HL-60 (cell line): ENCODE measurements at regions not wholly inside any gene's neighbourhood (a gene's known extent, or its start where the extent isn't known, plus 50 kb on each side); places are given as distances from the start of the nearest gene placed in this dataset.

ENCODE experiments used
- DNase-seq, 2 experiments: peaks; one replicate each; pipeline ENCODE4 v3.0.0-alpha.2; 2010 to 2020; ENCODE audit warnings: low read depth in 1 of 2, low spot score in 1 of 2
- H3K27ac ChIP-seq: fragments of 250-450 bp; sonication (Bioruptor Pico); replicated peaks from 2 replicates; pipeline ENCODE4 v1.5.1; 2020; ENCODE audit warnings: mild to moderate bottlenecking, moderate library complexity
- H3K27me3 ChIP-seq: fragments of 250-450 bp; sonication (Bioruptor Pico); 2 replicates; pipeline ENCODE4 v1.5.1; 2021; ENCODE audit warnings: mild to moderate bottlenecking, moderate library complexity; ENCODE audit not compliant: insufficient read depth, poor library complexity, severe bottlenecking
- H3K4me3 ChIP-seq: replicated peaks from 2 replicates; pipeline ENCODE4 v1.5.1; 2011; ENCODE audit warnings: mild to moderate bottlenecking, control low read depth, low read length; ENCODE audit not compliant: insufficient read depth
- CTCF ChIP-seq: IDR thresholded peaks from one replicate; pipeline ENCODE4 v1.5.1; 2011; ENCODE audit warnings: low read length, control low read depth, inconsistent platforms; ENCODE audit not compliant: insufficient read depth
- GABPA ChIP-seq: IDR thresholded peaks from 2 replicates; pipeline ENCODE4 v1.6.1; 2012; ENCODE audit warnings: low read depth
- POLR2AphosphoS5 ChIP-seq: IDR thresholded peaks from 2 replicates; pipeline ENCODE4 v1.6.1; 2012; ENCODE audit warnings: low read depth
- REST ChIP-seq: IDR thresholded peaks from 2 replicates; pipeline ENCODE4 v1.6.1; 2012; ENCODE audit warnings: low read depth; ENCODE audit not compliant: insufficient replicate concordance
- SPI1 ChIP-seq: IDR thresholded peaks from 2 replicates; pipeline ENCODE4 v1.6.1; 2012; ENCODE audit warnings: low read depth, mild to moderate bottlenecking, borderline replicate concordance

- TF ChIP-seq CTCF, result no peak
- TF ChIP-seq REST, result no peak
- no peak for TF ChIP-seq SPI1
- TF ChIP-seq POLR2AphosphoS5, result no peak
- no peak for TF ChIP-seq GABPA
- Histone ChIP-seq H3K4me3 (no peak overlapping the region), H3K27ac (no peak overlapping the region), H3K27me3 (no peaks in the 10 kb centered on the region)
- DNase-seq, result no peak
Observed at GRCh38 chr5:167793700-167794099, 497.7 kb upstream of the WWC1 start.

- H3K27ac ChIP-seq, result no peak overlapping the region
- H3K27me3 ChIP-seq, result no peaks in the 10 kb centered on the region
- no peak overlapping the region for H3K4me3 ChIP-seq
- DNase-seq, result no peak
- TF ChIP-seq REST (no peak), POLR2AphosphoS5 (no peak), SPI1 (no peak), GABPA (no peak), CTCF (no peak)
Observed at GRCh38 chr5:167794121-167794520, 497.3 kb upstream of the WWC1 start.

- DNase-seq, result no peak
- TF ChIP-seq POLR2AphosphoS5, result no peak
- TF ChIP-seq REST, result no peak
- TF ChIP-seq CTCF, result no peak
- no peak for TF ChIP-seq GABPA
- no peak for TF ChIP-seq SPI1
- H3K27ac ChIP-seq, result no peak overlapping the region
- no peak overlapping the region for H3K4me3 ChIP-seq
- no peaks in the 10 kb centered on the region for H3K27me3 ChIP-seq
Observed at GRCh38 chr5:167796672-167797071, 494.8 kb upstream of the WWC1 start.
